GM13977 (cell line): ENCODE measurements at regions not wholly inside any gene's neighbourhood (a gene's known extent, or its start where the extent isn't known, plus 50 kb on each side); places are given as distances from the start of the nearest gene placed in this dataset.

ENCODE experiments used
- DNase-seq: peaks from one replicate; pipeline ENCODE4 v3.0.0; 2012; ENCODE audit warnings: low spot score
- CTCF ChIP-seq: IDR thresholded peaks from 2 replicates; pipeline ENCODE4 v1.5.1; 2012; ENCODE audit warnings: mild to moderate bottlenecking, control low read depth; ENCODE audit not compliant: insufficient read depth; ENCODE audit errors: extremely low read depth, missing control alignments
- in situ Hi-C: fragments of 300-500 bp; cut with MboI; formaldehyde crosslinking; loops from one replicate; pipeline ENCODE4 v1.12.0; 2022; ENCODE audit warnings: low sequenced_read_pairs, low pct_unique_long_range_greater_than_20kb, mixed read lengths, inconsistent platforms; ENCODE audit not compliant: unreplicated experiment

- DNase-seq, result no peak
- no peak for TF ChIP-seq CTCF
- in situ Hi-C loops, result no loop called here
These were observed 800.0 kb upstream of the IGFBP7 start for GRCh38 chr4:57910151-57910550.

GRCh38 chr4:57905965-57906364 is 795.8 kb upstream of the IGFBP7 start:
- DNase-seq, result no peak
- in situ Hi-C loops, result no loop called here
- TF ChIP-seq CTCF, result no peak

- TF ChIP-seq CTCF, result no peak
- no peak for DNase-seq
- in situ Hi-C loops, result no loop called here
These were observed 766.9 kb upstream of the IGFBP7 start for GRCh38 chr4:57877047-57877458.

- no peak for DNase-seq
- no peak for TF ChIP-seq CTCF
- in situ Hi-C loops, result no loop called here
These were observed 765.7 kb upstream of the IGFBP7 start for GRCh38 chr4:57875829-57876392.

GRCh38 chr4:57866468-57867171 is 756.4 kb upstream of the IGFBP7 start:
- in situ Hi-C loops, result no loop called here
- TF ChIP-seq CTCF, result no peak
- no peak for DNase-seq

GRCh38 chr4:57865264-57865663 is 755.1 kb upstream of the IGFBP7 start:
- DNase-seq, result no peak
- TF ChIP-seq CTCF, result no peak
- in situ Hi-C loops, result no loop called here
